ENCODE measurements at regions not wholly inside any gene's neighbourhood (a gene's known extent, or its start where the extent isn't known, plus 50 kb on each side); places are given as distances from the start of the nearest gene placed in this dataset.

DNA sequence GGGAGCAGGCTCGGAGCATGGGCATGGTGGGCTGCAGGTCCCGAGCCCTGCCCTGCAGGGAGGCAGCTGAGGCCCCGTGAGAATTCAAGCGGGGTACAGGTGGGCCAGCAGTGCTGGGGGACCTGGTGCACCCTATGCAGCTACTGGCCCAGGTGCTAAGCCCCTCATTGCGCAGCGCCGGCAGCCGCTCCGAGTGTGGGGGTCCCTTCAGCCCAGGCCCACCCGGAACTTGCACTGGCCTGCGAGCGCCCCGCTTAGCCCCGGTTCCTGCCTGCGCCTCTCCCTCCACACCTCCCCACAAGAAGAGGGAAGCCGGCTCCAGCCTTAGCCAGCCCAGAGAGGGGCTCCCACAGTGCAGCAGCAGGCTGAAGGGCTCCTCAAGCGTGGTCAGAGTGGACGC is 250.7 kb downstream of the CRPPA start:
- TF ChIP-seq, protein P1, sequence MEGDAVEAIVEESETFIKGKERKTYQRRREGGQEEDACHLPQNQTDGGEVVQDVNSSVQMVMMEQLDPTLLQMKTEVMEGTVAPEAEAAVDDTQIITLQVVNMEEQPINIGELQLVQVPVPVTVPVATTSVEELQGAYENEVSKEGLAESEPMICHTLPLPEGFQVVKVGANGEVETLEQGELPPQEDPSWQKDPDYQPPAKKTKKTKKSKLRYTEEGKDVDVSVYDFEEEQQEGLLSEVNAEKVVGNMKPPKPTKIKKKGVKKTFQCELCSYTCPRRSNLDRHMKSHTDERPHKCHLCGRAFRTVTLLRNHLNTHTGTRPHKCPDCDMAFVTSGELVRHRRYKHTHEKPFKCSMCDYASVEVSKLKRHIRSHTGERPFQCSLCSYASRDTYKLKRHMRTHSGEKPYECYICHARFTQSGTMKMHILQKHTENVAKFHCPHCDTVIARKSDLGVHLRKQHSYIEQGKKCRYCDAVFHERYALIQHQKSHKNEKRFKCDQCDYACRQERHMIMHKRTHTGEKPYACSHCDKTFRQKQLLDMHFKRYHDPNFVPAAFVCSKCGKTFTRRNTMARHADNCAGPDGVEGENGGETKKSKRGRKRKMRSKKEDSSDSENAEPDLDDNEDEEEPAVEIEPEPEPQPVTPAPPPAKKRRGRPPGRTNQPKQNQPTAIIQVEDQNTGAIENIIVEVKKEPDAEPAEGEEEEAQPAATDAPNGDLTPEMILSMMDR (conservative IDR thresholded peaks at IDR 0.05; ENCODE audit: low read depth, low read length), result no peak
- TF ChIP-seq CEBPB (IDR thresholded peaks at IDR 0.05; ENCODE audit: low read depth, low read length), result no peak
- no peak for TF ChIP-seq RFX5 (IDR thresholded peaks at IDR 0.05; ENCODE audit: low read depth, low read length)
- no peak for TF ChIP-seq BHLHE40 (IDR thresholded peaks at IDR 0.05; ENCODE audit: low read depth, low read length)
- no peak for TF ChIP-seq POLR2A (IDR thresholded peaks at IDR 0.05; ENCODE audit: low read depth, low read length)
- no peak for TF ChIP-seq RAD21 (IDR thresholded peaks at IDR 0.05; ENCODE audit: low read length)
- no peak for TF ChIP-seq SMC3 (IDR thresholded peaks at IDR 0.05; ENCODE audit: low read depth, low read length)
- TF ChIP-seq, protein P2, sequence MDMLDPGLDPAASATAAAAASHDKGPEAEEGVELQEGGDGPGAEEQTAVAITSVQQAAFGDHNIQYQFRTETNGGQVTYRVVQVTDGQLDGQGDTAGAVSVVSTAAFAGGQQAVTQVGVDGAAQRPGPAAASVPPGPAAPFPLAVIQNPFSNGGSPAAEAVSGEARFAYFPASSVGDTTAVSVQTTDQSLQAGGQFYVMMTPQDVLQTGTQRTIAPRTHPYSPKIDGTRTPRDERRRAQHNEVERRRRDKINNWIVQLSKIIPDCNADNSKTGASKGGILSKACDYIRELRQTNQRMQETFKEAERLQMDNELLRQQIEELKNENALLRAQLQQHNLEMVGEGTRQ (IDR thresholded peaks at IDR 0.05; ENCODE audit: low read depth, low read length), result no peak
- TF ChIP-seq CHD1 (IDR thresholded peaks at IDR 0.05; ENCODE audit: low read depth, low read length), result no peak
